Activated CD8-positive, alpha-beta T cell treated with anti-CD3 and anti-CD28 coated beads for 36 hours (primary cell): ENCODE measurements at regions not wholly inside any gene's neighbourhood (a gene's known extent, or its start where the extent isn't known, plus 50 kb on each side); places are given as distances from the start of the nearest gene placed in this dataset.

ENCODE experiments used
- ATAC-seq: fragments of 200-7000 bp; cut with Tn5 transposase; one replicate; pipeline ENCODE4 v1.10.0; 2021; ENCODE audit warnings: mild to moderate bottlenecking, moderate library complexity
- CTCF ChIA-PET: fragments of 350-600 bp; sonication (Branson Sonifier 250); formaldehyde crosslinking; loops from one replicate; lab custom pipeline; 2021; ENCODE audit warnings: antibody characterized with exemption; lab: Charles Lee
- POLR2A ChIA-PET: fragments of 350-600 bp; sonication (Branson Sonifier 250); formaldehyde crosslinking; loops from one replicate; lab custom pipeline; 2021; ENCODE audit warnings: antibody characterized with exemption; lab: Charles Lee
- DNase-seq: peaks from one replicate; pipeline ENCODE4 v3.0.0-alpha.2; 2020
- H3K27ac Mint-ChIP-seq: one replicate; pipeline ENCODE4 v1.8.0; 2021; ENCODE audit warnings: mild to moderate bottlenecking, mixed read lengths
- H3K27me3 Mint-ChIP-seq: one replicate; pipeline ENCODE4 v1.8.0; 2021; ENCODE audit warnings: mixed read lengths
- H3K36me3 Mint-ChIP-seq: one replicate; pipeline ENCODE4 v1.8.0; 2021; ENCODE audit warnings: low read depth, mixed read lengths
- H3K4me1 Mint-ChIP-seq: one replicate; pipeline ENCODE4 v1.8.0; 2021; ENCODE audit warnings: low read depth, mixed read lengths
- H3K4me3 Mint-ChIP-seq: one replicate; pipeline ENCODE4 v1.8.0; 2021; ENCODE audit warnings: mild to moderate bottlenecking, moderate library complexity, mixed read lengths
- H3K9me3 Mint-ChIP-seq: one replicate; pipeline ENCODE4 v1.8.0; 2021; ENCODE audit warnings: mixed read lengths
- CTCF ChIP-seq: fragments of 200-600 bp; IDR thresholded peaks from one replicate; pipeline ENCODE4 v1.8.0; 2022; ENCODE audit warnings: antibody characterized with exemption, mild to moderate bottlenecking
- intact Hi-C: fragments of 100-400 bp; cut with micrococcal nuclease; formaldehyde crosslinking; loops from one replicate; pipeline ENCODE4 v1.10.0; 2022

GRCh38 chr2:176960736-176961520 lies 251.7 kb upstream of the HNRNPA3 start:
- Mint-ChIP-seq H3K4me1 (no peaks in the 10 kb centered on the region), H3K36me3 (no peaks in the 10 kb centered on the region), H3K27me3 (peaks cover 12% of the 10 kb centered on the region), H3K4me3 (no peak overlapping the region), H3K27ac (no peak overlapping the region), H3K9me3 (no peaks in the 10 kb centered on the region)
- TF ChIP-seq CTCF: no peak
- DNase-seq: no peak
- ChIA-PET CTCF (no interaction called here), POLR2A (no interaction called here)
- no peak for ATAC-seq
- intact Hi-C loops: no loop called here

- Mint-ChIP-seq H3K4me1 (no peaks in the 10 kb centered on the region), H3K27ac (no peak overlapping the region), H3K27me3 (peaks cover 12% of the 10 kb centered on the region), H3K36me3 (no peaks in the 10 kb centered on the region), H3K4me3 (no peak overlapping the region), H3K9me3 (no peaks in the 10 kb centered on the region)
- ChIA-PET POLR2A (interaction anchor here (0.6 kb wide), 1 partner anchor 421 kb away, joined by 3 read pairs; no protein-coding TSS in a partner anchor), CTCF (no interaction called here)
- intact Hi-C loops: no loop called here
- TF ChIP-seq CTCF: no peak
- ATAC-seq (no peak), DNase-seq (no peak)
Measured at GRCh38 chr2:176961775-176962619, 250.6 kb upstream of the HNRNPA3 start.

GRCh38 chr2:176963568-176964287 lies 248.9 kb upstream of the HNRNPA3 start:
- no peak for ATAC-seq
- intact Hi-C loops: no loop called here

GRCh38 chr2:176967911-176968450 lies 244.6 kb upstream of the HNRNPA3 start:
- DNase-seq: no peak
- H3K4me3 Mint-ChIP-seq: no peak overlapping the region
- H3K36me3 Mint-ChIP-seq: no peaks in the 10 kb centered on the region
- H3K9me3 Mint-ChIP-seq: no peaks in the 10 kb centered on the region
- TF ChIP-seq CTCF: no peak
- no peaks in the 10 kb centered on the region for H3K4me1 Mint-ChIP-seq
- ChIA-PET CTCF (interaction anchor here (1.1 kb wide), 1 partner anchor 181 kb away, joined by 4 read pairs; no protein-coding TSS in a partner anchor), POLR2A (no interaction called here)
- H3K27ac Mint-ChIP-seq: no peak overlapping the region
- peaks cover 7% of the 10 kb centered on the region for H3K27me3 Mint-ChIP-seq
- ATAC-seq: no peak
- intact Hi-C loops: no loop called here

More at GRCh38 chr2:176963568-176964287, 248.9 kb upstream of the HNRNPA3 start:
- Mint-ChIP-seq H3K9me3 (no peaks in the 10 kb centered on the region), H3K27ac (no peak overlapping the region), H3K36me3 (no peaks in the 10 kb centered on the region), H3K4me1 (no peaks in the 10 kb centered on the region), H3K4me3 (no peak overlapping the region), H3K27me3 (peaks cover 10% of the 10 kb centered on the region)
- no peak for TF ChIP-seq CTCF
- ChIA-PET CTCF (interaction anchor here (0.9 kb wide), 1 partner anchor 185 kb away, joined by 3 read pairs; no protein-coding TSS in a partner anchor), POLR2A (no interaction called here)
- DNase-seq: no peak
